ENCODE measurements at regions not wholly inside any gene's neighbourhood (a gene's known extent, or its start where the extent isn't known, plus 50 kb on each side); places are given as distances from the start of the nearest gene placed in this dataset.

DNA sequence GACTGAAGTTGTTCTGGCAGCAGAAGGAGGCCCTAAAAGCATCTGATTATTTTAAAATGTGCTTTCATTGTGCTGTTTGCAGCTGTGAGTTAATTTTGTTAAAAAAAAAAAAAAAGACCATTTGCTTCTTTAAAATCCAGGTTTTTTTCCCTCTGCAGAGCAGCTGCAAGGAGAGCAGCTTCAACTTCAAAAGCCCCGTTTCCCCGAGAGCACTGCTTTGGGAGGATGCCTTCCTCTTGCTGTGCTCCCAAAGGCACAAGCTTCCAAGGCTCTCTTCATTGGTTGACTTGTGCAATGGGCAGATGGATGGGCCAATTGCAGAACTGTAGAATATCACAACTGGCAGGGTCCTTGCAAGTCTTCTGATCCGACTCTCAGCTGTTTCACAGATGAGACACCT, 459.2 kb upstream of the PKN2 start:
- DNase-seq (ENCODE audit: low spot score), result no peak

DNA sequence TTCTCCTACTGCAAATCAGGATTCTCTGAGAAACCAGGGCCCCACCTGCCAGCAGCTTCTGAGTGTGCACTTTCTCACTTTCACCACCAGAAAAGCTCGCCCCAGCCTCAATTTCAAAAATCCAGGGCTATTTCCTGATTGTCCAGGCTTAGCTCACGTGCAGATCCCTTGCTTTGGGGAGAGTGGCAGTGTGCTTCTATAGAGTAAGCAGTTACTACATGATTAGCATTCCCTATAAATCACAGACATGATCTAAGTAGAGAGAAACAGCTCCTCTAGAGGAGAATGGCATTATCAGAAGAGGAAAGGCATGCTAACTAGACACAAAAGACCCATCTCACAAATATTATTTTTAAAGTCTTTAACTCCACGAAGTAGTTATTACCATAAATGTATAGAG, 456.0 kb upstream of the PKN2 start:
- no peak for DNase-seq (ENCODE audit: low spot score)

DNA sequence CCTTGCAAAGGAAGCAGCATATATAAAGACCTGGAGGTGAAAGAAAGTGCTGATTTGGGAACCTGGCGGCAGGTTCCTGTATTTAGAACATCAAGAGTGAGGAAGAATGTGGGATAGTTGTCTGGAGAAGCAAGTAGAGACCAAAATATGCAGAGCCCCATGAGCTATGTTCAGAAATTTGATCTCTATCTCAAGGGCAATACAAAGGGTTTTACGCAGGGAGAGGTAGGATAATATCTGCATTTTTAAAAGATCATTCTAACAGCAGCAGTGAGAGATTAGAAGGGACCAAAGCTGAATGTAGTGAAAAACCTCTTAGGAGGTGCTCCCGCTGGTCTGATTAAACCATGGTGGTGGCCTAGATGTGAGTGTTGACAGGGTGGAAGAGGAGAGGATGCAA, 453.9 kb upstream of the PKN2 start:
- no peak for DNase-seq (ENCODE audit: low spot score)

DNA sequence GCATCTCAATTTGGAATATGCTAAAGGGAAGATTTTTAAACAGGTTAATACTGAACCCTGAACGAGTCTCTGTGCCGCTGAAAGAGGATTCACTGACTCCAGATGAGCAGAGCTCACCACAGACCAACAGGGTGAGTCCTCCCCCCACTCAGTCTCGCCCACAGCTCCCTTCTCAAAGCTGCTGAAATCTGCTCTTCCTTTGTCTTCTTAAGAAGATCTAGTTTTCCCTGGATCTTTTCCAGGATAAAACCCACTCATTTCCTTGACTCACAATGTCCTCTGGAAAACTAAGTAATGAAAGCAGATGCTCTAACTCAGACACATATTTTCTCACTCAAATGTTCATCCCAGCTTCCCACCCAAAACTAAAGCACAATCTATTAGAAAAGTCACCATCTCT, 447.0 kb upstream of the PKN2 start:
- no peak for DNase-seq (ENCODE audit: low spot score)

DNA sequence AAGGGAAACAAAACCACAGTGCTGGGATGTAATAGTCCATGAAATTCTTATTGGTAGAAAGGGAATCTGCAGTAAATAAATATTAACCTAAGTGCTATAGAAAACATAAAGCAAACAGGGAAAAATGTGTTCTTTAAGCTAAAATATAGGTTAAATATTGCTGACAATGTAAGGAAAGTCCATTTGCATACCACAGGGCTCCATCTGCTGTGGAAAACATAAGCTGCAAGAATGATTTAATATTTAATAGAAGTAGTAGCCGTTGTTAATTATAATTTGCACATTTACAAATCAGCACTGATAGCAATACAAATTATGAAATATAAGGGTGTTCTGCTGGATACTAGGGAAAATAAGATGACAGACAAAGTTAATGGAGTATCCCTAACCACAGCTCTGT, 444.9 kb upstream of the PKN2 start:
- no peak for DNase-seq (ENCODE audit: low spot score)

DNA sequence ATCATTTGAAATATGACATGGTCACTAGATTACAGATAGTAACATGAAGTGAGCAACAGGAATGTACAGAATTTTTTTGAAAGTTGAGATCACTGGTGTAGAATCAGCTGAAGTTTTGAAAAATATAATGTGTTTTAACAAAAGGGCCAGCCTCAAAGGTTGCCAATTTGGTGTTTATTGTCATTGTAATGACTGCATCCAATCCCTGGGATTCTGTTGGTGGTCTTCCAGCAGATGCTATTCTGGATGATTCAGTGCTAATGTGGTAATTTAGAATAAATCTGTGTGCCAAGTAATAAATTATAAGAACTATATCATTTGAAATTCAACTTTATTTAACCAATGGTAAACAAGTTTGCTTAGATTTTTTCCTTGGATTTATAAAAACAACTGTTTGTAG, 436.4 kb upstream of the PKN2 start:
- no peak for DNase-seq (ENCODE audit: low spot score)

DNA sequence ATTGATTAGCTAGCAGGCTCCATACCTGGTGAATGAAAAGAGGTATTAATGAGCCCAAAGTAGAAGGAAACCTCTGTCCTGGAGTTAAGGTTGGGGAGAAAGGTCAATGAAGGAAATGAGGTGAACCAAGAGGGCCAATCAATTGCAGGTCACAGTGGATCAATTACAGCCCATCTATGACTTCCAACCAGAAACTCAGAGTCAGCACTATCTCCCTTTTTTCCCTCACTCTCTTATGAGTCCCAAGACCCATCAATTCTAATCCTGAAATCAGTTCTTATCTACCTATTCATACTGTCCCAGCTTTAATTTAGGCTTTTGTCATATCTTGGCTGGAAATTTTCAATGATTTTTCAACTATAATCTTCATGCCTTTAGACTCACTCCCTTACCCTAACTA, 433.2 kb upstream of the PKN2 start:
- no peak for DNase-seq (ENCODE audit: low spot score)

DNA sequence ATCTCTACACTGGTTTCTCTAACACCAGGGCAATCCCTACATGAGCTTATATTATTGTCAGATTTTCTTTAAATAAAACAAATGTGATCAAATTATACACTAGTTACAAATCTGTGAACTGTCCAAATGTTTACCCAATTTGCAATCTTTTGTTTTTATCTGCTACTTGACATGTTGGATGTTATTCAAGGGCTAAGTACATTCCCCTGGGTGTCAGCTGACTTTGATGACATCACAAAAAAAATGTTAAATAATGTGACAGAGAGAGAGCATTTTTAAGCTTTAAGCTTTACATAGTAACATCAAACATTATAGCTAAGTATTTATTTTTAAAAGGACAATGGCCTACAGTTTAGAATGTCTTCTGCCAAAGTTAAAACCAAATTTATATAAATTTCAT, 431.3 kb upstream of the PKN2 start:
- no peak for DNase-seq (ENCODE audit: low spot score)

DNA sequence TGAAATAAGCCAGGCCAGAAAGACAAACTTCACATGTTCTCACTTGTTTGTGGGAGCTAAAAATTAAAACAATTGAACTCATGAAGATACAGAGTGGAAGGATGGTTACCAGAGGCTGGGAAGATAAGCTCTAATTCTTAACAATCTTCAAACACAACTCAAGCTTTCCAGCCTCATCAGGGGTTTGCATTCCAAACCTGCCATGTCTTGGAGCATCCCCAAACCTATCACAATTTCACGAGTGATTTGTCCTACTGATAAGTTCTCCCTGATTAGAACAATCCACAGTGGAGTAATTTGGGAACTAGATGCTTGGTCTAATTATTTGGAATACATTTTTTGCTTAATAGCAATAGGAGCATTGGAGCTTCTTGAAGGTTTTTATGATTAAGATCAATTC, 418.5 kb upstream of the PKN2 start:
- DNase-seq (ENCODE audit: low spot score), result no peak

DNA sequence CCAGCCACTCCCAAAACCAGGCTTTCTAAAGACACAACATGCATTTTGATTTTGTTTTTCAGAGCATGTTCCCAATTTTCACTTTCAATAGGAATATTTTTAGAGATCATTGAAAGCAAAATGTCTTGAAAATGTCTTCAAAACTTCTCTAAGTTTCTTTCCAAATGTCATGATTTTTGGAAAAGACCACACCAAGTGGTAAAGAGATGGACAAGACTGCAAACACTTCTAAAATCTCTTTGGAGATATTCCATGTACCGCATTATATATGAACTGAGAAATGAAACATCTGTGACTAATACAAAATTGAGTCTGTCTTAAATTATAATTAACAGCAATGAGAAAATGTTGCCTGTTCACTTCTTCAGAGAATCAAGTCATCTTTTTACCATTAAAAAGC, 418.0 kb upstream of the PKN2 start:
- no peak for DNase-seq (ENCODE audit: low spot score)

DNA sequence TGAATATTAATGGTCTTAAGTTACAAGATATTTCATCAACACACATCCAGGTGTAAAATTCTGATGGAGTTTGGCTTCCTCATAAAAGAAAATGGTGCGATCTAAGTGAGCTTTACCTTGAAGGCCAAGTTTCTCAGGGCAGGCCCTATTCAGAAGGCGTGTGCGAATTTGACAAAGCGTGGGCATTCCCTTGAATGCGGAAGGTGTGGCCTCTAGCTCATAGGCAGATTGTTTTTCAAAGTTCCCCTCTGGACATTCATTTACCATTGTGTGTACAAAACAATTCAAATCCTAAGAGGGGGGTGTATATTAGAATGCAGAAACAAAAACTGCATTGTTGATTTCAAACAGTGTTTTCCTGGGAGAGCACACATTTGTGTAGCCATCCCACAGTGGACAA, 411.9 kb upstream of the PKN2 start:
- no peak for DNase-seq (ENCODE audit: low spot score)

DNA sequence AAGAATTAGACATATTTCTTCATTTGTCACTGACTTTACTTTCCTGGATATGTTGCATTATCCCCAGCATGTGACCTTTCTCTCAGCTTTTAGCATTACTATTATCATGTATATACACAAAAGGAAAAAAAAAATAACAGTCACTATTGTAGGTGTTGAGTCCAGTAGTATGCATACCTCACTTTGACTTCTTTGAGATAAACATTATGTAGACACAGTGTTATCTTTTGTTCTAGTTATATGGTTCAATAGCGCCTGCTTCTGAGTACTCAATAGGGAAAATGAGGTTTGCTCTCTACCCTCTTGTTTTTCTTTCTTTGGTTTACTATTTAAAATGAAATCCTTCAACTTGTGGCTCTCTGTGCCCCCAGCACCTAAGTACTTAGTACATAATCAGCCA, 409.6 kb upstream of the PKN2 start:
- no peak for DNase-seq (ENCODE audit: low spot score)

DNA sequence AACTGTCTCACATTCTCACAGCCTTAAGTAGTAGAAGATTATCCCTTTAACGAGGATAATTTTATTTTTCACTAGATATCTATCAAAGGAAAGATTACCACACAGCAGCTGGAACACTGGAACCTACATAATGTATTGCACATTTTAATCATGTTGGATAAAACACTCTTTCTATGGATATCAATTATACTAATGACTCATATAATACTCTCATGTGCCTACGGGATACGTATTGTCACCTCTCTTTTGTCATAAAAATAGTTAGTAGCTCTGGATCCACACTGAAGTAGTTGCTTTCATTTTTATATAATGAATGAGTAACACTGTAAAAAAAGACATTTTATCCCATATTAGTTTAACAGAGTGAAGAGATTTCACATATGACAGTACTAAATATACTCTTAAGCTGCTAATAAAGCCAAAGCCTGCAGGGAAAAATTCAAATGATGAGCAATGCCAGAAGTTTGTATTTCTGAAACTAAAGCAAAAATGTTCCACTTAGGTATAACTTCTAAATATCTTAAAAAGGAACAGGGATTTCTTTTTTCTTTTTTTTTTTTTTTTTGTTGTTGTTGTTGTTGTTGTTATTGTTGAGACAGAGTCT, 408.7 kb upstream of the PKN2 start:
- DNase-seq (ENCODE audit: low spot score), result no peak

DNA sequence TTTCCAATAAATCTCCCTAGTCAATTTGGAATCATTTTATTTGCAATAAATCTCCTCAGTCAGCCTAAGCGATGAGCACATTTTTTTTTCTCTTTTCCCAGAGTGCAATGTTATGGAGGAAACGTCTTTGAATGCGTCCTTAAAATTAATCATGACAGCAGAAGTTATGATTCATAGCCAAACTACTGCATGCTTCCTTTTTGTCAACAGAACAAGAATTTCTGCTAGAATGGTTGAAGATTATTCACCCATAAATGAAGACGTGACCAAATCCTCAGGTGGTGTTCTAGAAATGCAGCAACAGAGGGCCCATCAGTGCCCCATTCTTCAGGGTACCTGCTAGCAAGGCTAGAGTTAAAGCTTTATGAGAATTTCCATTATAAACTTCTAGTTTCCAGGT, 407.9 kb upstream of the PKN2 start:
- DNase-seq (ENCODE audit: low spot score), result no peak

DNA sequence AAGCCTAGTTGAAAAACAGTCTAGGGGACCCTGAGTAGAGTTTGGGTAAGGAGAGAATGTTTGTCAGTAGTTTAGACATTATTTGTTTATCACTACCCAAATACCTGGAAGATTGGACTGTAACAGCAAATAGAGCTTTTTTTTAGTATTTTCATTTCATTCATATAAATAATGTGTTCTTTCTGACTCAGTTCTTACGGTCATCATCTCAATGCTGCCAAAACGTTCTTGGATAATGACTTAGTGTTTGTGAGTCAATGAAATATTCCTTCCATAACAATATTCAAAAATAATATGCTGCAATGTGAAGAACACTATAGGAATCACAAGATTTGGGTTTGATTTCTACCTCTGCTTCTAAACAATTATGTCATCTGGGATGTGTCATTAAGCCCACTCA, 400.0 kb upstream of the PKN2 start:
- no peak for DNase-seq (ENCODE audit: low spot score)

DNA sequence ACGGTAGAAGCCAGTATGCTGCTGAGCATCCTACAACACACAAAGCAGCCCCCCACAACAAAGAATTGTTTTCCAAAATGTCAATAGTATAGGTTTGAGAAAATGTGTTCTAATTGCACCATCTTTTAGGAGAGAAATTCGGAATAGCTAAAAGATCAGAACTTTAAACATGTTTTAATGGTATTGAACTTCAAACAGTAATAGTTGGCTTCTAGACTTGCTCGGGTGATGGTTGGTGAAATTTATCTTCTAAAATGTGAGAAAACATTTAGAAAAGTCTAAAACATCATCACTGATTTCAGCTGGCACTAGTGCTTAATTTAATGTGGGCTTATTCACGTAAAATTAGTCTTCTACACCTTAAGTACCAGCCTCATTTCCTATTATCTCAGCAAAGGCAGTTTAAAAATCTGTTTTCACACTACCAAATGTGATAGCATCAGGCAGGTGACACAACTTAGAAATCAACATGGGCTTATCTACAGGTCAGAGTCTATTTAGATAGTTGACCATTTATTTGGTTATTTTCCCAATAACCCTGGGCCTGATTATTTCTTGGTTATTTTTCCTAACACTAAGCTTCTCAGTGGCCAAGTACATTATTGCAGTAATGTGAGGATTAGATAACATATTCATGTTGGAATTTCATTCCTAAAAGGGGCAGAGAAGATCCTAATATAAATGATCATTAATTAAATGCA, 399.3 kb upstream of the PKN2 start:
- no peak for DNase-seq (ENCODE audit: low spot score)

DNA sequence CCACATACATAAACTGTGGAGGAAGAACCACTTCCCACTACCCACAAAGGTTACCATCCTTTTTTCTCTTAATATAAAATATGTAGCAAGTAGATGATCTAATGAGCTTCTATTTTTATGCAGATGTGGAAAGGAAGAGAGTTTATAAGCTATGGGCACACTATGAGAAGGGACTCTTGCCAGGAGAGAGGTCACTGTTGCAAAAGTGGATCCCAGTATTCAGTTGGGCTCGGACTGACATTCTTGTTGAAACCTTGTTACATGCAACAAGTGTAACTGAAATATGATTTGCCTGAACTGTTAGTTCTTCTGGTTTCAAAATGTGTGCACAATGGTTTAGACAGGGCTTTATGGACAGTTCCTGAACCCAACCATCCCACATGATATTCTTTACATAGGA, 397.4 kb upstream of the PKN2 start:
- DNase-seq (ENCODE audit: low spot score), result no peak

DNA sequence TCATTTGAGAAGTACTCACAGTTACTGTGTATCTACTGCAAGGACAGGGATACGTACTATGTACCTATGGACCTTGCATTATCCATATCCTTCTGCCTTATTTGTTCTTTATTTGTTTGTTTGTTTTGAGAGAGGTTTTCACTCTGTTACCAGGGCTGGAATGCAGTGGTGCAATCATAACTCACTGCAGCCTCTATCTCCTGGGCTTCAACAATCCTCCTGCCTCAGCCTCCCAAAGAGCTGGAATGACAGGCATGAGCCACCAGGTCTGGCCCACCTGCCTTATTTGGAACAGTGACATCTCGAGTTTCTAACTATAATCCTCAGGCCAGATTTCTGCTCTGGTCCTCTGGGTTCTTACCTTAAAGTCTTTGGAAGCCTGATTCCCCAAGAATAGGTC, 395.5 kb upstream of the PKN2 start:
- no peak for DNase-seq (ENCODE audit: low spot score)

DNA sequence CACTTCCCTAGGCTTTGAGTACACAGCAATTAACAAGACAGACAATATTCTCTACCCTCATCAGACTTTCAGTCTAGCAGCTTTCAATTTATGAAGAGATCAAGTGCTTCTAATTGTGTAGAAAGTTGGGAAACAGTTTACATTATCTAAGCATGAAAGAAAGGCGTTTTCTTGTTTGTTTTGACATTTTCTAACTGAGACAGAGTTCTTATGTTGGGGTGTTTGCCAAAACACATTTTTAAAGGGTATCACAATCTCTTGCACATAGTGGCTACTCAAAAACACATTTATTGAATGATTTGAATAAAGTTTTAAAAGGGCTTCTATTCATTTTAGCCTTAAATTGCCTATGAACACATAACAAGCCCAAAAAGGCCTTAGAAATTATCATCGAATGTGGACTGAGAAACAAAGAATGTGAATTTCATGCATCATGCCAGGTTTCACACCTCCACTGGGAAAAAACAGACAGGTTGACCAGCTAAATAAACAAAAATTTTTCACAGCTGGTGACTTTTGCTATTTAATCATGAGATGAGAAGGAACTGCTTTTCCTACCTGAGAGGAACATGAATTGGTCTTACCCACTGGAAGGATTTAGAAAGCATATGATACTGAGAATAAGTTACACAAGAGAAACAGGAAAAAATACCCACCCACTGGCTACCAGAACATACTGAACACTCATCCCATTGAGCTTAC, 394.5 kb upstream of the PKN2 start:
- no peak for DNase-seq (ENCODE audit: low spot score)

DNA sequence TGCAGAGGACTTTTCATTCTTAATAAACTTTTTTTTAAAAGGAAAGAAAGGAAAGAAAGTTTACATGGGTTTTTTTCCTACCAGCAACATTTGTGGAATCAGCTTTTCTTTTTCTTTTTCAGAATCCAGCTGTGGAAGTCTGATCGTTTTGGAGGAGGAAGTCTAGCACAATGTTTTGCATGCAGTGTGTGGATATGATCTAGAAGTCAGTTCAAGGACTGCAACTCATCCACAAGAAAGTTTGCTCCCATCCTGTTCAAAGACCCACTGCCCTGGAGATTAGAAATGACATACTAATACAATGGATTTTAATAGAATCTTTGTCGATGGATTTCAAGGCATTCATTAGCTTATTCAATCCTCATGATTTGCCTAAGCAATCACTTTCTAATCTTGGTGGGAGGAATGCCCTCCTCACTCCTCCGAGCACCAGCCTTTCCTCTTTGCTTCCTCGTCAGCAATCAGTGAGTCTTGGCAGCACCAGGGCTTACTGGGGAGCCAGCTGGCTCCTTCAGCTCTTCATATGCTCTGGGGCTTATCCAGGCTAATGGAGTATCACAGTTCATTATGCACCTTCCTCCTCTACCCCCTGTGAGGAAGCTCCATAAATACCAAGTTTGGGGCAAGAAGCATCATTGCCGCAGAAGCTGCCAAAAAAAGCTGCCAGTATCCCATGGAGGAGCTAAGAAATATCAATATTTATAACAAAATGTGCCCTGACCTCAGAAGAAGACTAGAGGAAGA, 392.3 kb upstream of the PKN2 start:
- DNase-seq (ENCODE audit: low spot score), result no peak

DNA sequence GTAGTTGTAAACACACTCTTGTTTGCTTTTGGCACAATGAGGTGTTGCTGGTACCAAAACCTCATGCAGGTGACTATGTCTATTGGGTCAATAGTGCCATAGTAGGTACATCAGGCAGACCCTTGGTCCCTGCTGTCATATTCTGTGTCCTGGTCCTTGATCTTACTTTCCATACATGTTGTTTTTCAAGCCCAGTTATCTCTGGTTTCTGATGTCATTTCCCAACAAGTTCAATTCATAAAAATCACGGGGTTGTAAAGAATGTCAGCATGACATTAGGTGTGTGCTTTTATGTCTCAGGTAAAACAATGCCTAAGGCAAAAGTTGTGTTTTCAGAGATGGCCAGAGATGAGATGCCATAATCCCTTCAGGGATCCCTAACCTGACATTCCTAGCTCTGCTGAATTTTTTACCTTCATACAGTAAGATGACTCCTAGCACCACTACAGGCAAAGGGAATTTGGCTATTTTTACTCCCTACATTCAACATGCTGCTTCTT, 390.3 kb upstream of the PKN2 start:
- no peak for DNase-seq (ENCODE audit: low spot score)

DNA sequence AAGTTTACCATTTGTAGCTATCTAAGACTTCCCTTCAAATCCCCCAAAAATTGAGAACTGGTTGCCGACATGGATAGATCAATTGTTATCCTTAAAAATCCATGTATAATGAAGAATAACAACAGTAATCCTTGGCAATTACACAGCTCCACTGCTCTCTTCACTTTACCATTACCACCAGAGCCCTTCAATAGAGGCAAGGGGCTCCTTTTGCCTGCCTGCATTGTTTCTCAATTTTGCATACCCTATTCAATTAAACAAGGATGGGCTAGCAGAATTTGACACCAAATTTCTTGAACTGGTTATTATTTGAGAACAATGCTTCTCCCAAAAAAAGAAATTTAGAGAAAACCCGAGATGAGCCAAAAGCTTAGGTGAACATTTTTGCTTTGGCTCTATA, 387.8 kb upstream of the PKN2 start:
- no peak for DNase-seq (ENCODE audit: low spot score)

DNA sequence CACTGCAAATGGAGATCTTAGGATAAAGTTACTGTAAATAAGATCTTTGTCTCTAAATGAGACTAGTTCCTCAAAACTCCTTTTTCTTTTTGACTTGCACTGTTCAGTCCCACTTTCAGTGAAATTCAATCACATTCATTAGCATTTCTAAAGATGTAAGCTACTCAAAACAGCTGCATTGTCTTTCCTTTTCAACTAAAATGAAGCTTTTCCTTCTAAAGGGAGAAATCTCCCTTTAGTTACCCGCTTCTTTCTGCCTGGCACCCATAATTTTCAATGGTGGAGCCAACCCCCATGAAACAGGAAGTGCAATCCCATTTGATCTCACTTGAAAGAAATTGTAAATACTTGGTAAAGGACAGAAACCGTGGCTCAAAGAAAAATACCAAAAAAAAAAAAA, 387.4 kb upstream of the PKN2 start:
- no peak for DNase-seq (ENCODE audit: low spot score)
